Subcutaneous abdominal adipose tissue (tissue), 5 donors: ENCODE measurements at regions not wholly inside any gene's neighbourhood (a gene's known extent, or its start where the extent isn't known, plus 50 kb on each side); places are given as distances from the start of the nearest gene placed in this dataset.

Experiments
- H3K27ac ChIP-seq: one replicate; pipeline ENCODE4 v1.7.0; 2013; ENCODE audit warnings: low read depth, mild to moderate bottlenecking, inconsistent platforms, low read length, moderate library complexity
- H3K27me3 ChIP-seq, 5 donors: one replicate each; pipeline ENCODE4 v1.7.0; 2013; ENCODE audit warnings: low read length in 5 of 5, inconsistent platforms in 1 of 5; ENCODE audit not compliant: control insufficient read depth in 5 of 5, insufficient read depth in 4 of 5
- H3K36me3 ChIP-seq, 5 donors: one replicate each; pipeline ENCODE4 v1.7.0; 2013; ENCODE audit warnings: low read length in 5 of 5; ENCODE audit not compliant: control insufficient read depth in 5 of 5, insufficient read depth in 5 of 5
- H3K4me1 ChIP-seq, 5 donors: one replicate each; pipeline ENCODE4 v1.7.0; 2013; ENCODE audit warnings: low read length in 5 of 5, mild to moderate bottlenecking in 3 of 5, moderate library complexity in 1 of 5; ENCODE audit not compliant: control insufficient read depth in 5 of 5, insufficient read depth in 5 of 5
- H3K4me3 ChIP-seq, 5 donors: one replicate each; pipeline ENCODE4 v1.7.0; 2013; ENCODE audit warnings: low read length in 5 of 5, low read depth in 1 of 5
- H3K9ac ChIP-seq, 5 donors: one replicate each; pipeline ENCODE4 v1.7.0; 2013; ENCODE audit warnings: low read length in 5 of 5, mild to moderate bottlenecking in 4 of 5, moderate library complexity in 3 of 5
- H3K9me3 ChIP-seq, 5 donors: one replicate each; pipeline ENCODE4 v1.7.0; 2013; ENCODE audit warnings: low read length in 5 of 5; ENCODE audit not compliant: control insufficient read depth in 5 of 5
- donor health status: healthy.
- donor health status: healthy.
- donor health status: healthy.
- donor health status: healthy.
- donor health status: healthy.

- no peaks in the 10 kb centered on the region for H3K36me3 ChIP-seq
- no peaks in the 10 kb centered on the region for H3K9me3 ChIP-seq
- H3K27ac ChIP-seq = no peak overlapping the region
- H3K9ac ChIP-seq = no peak overlapping the region
- no peaks in the 10 kb centered on the region for H3K4me1 ChIP-seq
- H3K27me3 ChIP-seq = no peaks in the 10 kb centered on the region
- H3K4me3 ChIP-seq = no peak overlapping the region
These were observed 112.3 kb upstream of the DTNBP1 start for GRCh38 chr6:15775076-15775634.

GRCh38 chr6:15773806-15774410 is 111.1 kb upstream of the DTNBP1 start:
- H3K27ac ChIP-seq = no peak overlapping the region
- no peak overlapping the region for H3K9ac ChIP-seq
- H3K4me1 ChIP-seq = no peaks in the 10 kb centered on the region
- H3K9me3 ChIP-seq = no peaks in the 10 kb centered on the region
- H3K4me3 ChIP-seq = no peak overlapping the region
- H3K36me3 ChIP-seq = no peaks in the 10 kb centered on the region
- H3K27me3 ChIP-seq = no peaks in the 10 kb centered on the region

GRCh38 chr6:15770347-15771143 is 107.7 kb upstream of the DTNBP1 start:
- Histone ChIP-seq H3K9me3 (no peaks in the 10 kb centered on the region), H3K4me1 (no peaks in the 10 kb centered on the region), H3K9ac (no peak overlapping the region), H3K4me3 (no peak overlapping the region), H3K36me3 (no peaks in the 10 kb centered on the region), H3K27ac (no peak overlapping the region), H3K27me3 (no peaks in the 10 kb centered on the region)

- no peaks in the 10 kb centered on the region for H3K36me3 ChIP-seq
- H3K9me3 ChIP-seq = no peaks in the 10 kb centered on the region
- no peaks in the 10 kb centered on the region for H3K27me3 ChIP-seq
- H3K9ac ChIP-seq = no peak overlapping the region
- H3K27ac ChIP-seq = no peak overlapping the region
- H3K4me1 ChIP-seq = no peaks in the 10 kb centered on the region
- H3K4me3 ChIP-seq = no peak overlapping the region
These were observed 106.7 kb upstream of the DTNBP1 start for GRCh38 chr6:15769511-15770018.

GRCh38 chr6:15768999-15769398 is 106.2 kb upstream of the DTNBP1 start:
- Histone ChIP-seq H3K27me3 (no peaks in the 10 kb centered on the region), H3K27ac (no peak overlapping the region), H3K4me1 (peaks cover 0 to 4% (median 3%) of the 10 kb centered on the region in 5 donors), H3K36me3 (no peaks in the 10 kb centered on the region), H3K4me3 (no peak overlapping the region), H3K9me3 (no peaks in the 10 kb centered on the region), H3K9ac (no peak overlapping the region)

- Histone ChIP-seq H3K4me1 (peaks cover 0 to 11% (median 8%) of the 10 kb centered on the region in 5 donors), H3K27me3 (no peaks in the 10 kb centered on the region), H3K4me3 (no peak overlapping the region), H3K36me3 (no peaks in the 10 kb centered on the region), H3K9me3 (no peaks in the 10 kb centered on the region), H3K27ac (no peak overlapping the region), H3K9ac (no peak overlapping the region)
These were observed 101.0 kb upstream of the DTNBP1 start for GRCh38 chr6:15763837-15764236.

- peaks cover 0 to 11% (median 8%) of the 10 kb centered on the region in 5 donors for H3K4me1 ChIP-seq
- H3K27me3 ChIP-seq = no peaks in the 10 kb centered on the region
- H3K27ac ChIP-seq = no peak overlapping the region
These were observed 100.5 kb upstream of the DTNBP1 start for GRCh38 chr6:15763364-15763763.

GRCh38 chr6:15761045-15761502 is 98.2 kb upstream of the DTNBP1 start:
- H3K9ac ChIP-seq = no peak overlapping the region
- no peaks in the 10 kb centered on the region for H3K9me3 ChIP-seq
- no peaks in the 10 kb centered on the region for H3K36me3 ChIP-seq
- no peak overlapping the region for H3K27ac ChIP-seq
- H3K4me1 ChIP-seq = peaks cover 0 to 12% (median 8%) of the 10 kb centered on the region in 5 donors
- H3K4me3 ChIP-seq = no peak overlapping the region
- H3K27me3 ChIP-seq = no peaks in the 10 kb centered on the region

More at GRCh38 chr6:15763364-15763763, 100.5 kb upstream of the DTNBP1 start:
- Histone ChIP-seq H3K9ac (no peak overlapping the region), H3K36me3 (no peaks in the 10 kb centered on the region), H3K4me3 (no peak overlapping the region), H3K9me3 (no peaks in the 10 kb centered on the region)

- no peak overlapping the region for H3K27ac ChIP-seq
- H3K4me3 ChIP-seq = no peak overlapping the region
- no peak overlapping the region for H3K9ac ChIP-seq
- H3K4me1 ChIP-seq = peaks cover 0 to 13% (median 9%) of the 10 kb centered on the region in 5 donors
- H3K27me3 ChIP-seq = no peaks in the 10 kb centered on the region
- H3K36me3 ChIP-seq = no peaks in the 10 kb centered on the region
- no peaks in the 10 kb centered on the region for H3K9me3 ChIP-seq
These were observed 95.9 kb upstream of the DTNBP1 start for GRCh38 chr6:15758631-15759215.

- H3K27ac ChIP-seq = no peak overlapping the region
- H3K4me1 ChIP-seq = peaks cover 0 to 8% (median 7%) of the 10 kb centered on the region in 5 donors
- H3K9me3 ChIP-seq = peaks cover 0 to 6% (median 0%) of the 10 kb centered on the region in 5 donors
- no peak overlapping the region for H3K4me3 ChIP-seq
- H3K27me3 ChIP-seq = no peaks in the 10 kb centered on the region
- no peak overlapping the region for H3K9ac ChIP-seq
- H3K36me3 ChIP-seq = no peaks in the 10 kb centered on the region
These were observed 92.7 kb upstream of the DTNBP1 start for GRCh38 chr6:15755526-15755925.
